Heart left ventricle (tissue), 16 donors: ENCODE measurements at regions not wholly inside any gene's neighbourhood (a gene's known extent, or its start where the extent isn't known, plus 50 kb on each side); places are given as distances from the start of the nearest gene placed in this dataset.

Source experiments
- ATAC-seq, 4 donors: fragments of 200-7000 bp; cut with Tn5 transposase; one replicate each; pipeline ENCODE4 v1.9.1; 2020 to 2022; ENCODE audit warnings: moderate library complexity in 4 of 4, mild to moderate bottlenecking in 3 of 4, moderate number of reproducible peaks in 1 of 4
- DNase-seq, 5 donors: peaks; one replicate each; pipeline ENCODE4 v3.0.0-alpha.2; 2020
- H3K27ac ChIP-seq, 12 donors: fragments of 200-600 bp; sonication (generic) in 4 of 12; one replicate each; pipeline versions ENCODE4 v1.5.0 to v1.8.0; 2016 to 2022; ENCODE audit warnings: mild to moderate bottlenecking in 2 of 12
- H3K27me3 ChIP-seq, 9 donors: fragments of 200-600 bp; sonication (generic) in 2 of 9; one replicate each; pipeline versions ENCODE4 v1.5.1 to v1.8.0; 2016 to 2022; ENCODE audit warnings: mild to moderate bottlenecking in 3 of 9
- H3K36me3 ChIP-seq, 9 donors: fragments of 200-600 bp; sonication (generic) in 2 of 9; one replicate each; pipeline versions ENCODE4 v1.5.0 to v1.8.0; 2018 to 2022; ENCODE audit warnings: mild to moderate bottlenecking in 2 of 9
- H3K4me1 ChIP-seq, 12 donors: fragments of 200-600 bp; sonication (generic) in 4 of 12; one replicate each; pipeline versions ENCODE4 v1.5.0 to v1.8.0; 2016 to 2022; ENCODE audit warnings: mild to moderate bottlenecking in 3 of 12
- H3K4me3 ChIP-seq, 12 donors: fragments of 200-600 bp; sonication (generic) in 4 of 12; one replicate each; pipeline versions ENCODE4 v1.5.0 to v1.8.0; 2017 to 2022; ENCODE audit warnings: mild to moderate bottlenecking in 9 of 12, moderate library complexity in 4 of 12
- H3K9me3 ChIP-seq, 12 donors: fragments of 200-600 bp; sonication (generic) in 4 of 12; one replicate each; pipeline versions ENCODE4 v1.5.0 to v1.8.0; 2016 to 2022; ENCODE audit warnings: mild to moderate bottlenecking in 1 of 12
- POLR2A ChIP-seq, 2 donors: fragments of 450-650 bp; IDR thresholded peaks; one replicate each; pipeline ENCODE4 v1.6.1; 2017; ENCODE audit warnings: antibody characterized with exemption in 2 of 2, mild to moderate bottlenecking in 2 of 2, moderate library complexity in 2 of 2
- WGBS, 4 donors: extraction: QIAGEN DNeasy Blood & Tissue Kit in 2 of 4; methylation state at CpG; one replicate each; pipeline versions ENCODE4 v1.1.5 to v1.1.7; 2013 to 2018; 5-methylcytosine and 5-hydroxymethylcytosine counted together
- intact Hi-C, 10 donors: fragments of 100-400 bp; cut with DNase I; formaldehyde crosslinking; loops; one replicate each; pipeline versions ENCODE4 v1.11.1 to v1.14.2; 2022
- TF ChIP-seq, protein P1 (sequence below), 12 donors: fragments of 200-600 bp; sonication (generic) in 4 of 12; IDR thresholded peaks; one replicate each; pipeline versions ENCODE4 v1.5.0 to v1.8.0; 2018 to 2022; ENCODE audit warnings: antibody characterized with exemption in 12 of 12, mild to moderate bottlenecking in 5 of 12
- donor health status: ischemic (EF 13 %, LVEDD 7.1; RV severe dilation, severe dysfunction).
- donor health status: healthy with polysubstance abuse.
- donor health status: DM: no; HTN: yes; CAD: no.
- donor health status: DM: no; HTN: no; CAD: no.
- donor health status: ischemic (EF 25% LVEDD 6.9; RV normal size, moderate dysfunction).
- donor health status: ischemic (EF 25% LVEDD 5.7; RV mildly dilated, moderate dysfunction).
- donor health status: healthy.
- donor health status: DM: yes; HTN: yes; CAD: no.
- donor health status: ischemic (EF 35%, LVEDD 5.7; RV mildly dilated, moderate dysfunction).
- donor health status: nonischemic (EF 11% LVEDD 7.7; RV severe dilation, severe dysfunction).
- donor health status: DM: yes; HTN: yes; CAD: no.
- donor health status: PGD.
- donor health status: ischemic (EF 29% LVEDD 5.4; RV normal size, mild dysfunction).
- donor health status: nonischemic (EF 23%, LVEDD 6.1; RV moderate dilation, normal function).

DNA sequence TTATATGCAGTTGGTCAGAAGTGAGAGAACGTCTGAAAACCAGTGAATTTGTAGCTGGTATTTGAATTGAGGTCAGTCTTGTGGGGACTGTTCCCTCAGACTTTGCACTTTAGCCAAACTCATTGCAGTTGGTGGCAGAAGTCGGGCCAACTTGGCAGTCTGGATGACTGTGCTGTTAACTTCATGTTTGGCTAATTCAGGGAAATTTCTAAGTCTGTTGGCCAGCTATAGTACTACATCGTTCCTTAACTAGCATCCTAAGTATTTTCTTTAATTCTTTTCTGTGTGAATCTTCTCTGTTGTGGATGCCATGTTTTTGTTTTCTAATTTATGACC is 806.8 kb upstream of the GCFC2 start:
- no peaks in the 10 kb centered on the region for H3K4me1 ChIP-seq
- H3K9me3 ChIP-seq: no peaks in the 10 kb centered on the region
- no peak overlapping the region for H3K27ac ChIP-seq
- H3K4me3 ChIP-seq: no peak overlapping the region
- DNase-seq: no peak
- 46 to 76% (median 59%) methylated on average over 3 of the region's 3 CpGs for WGBS, 4 donors
- no peak for TF ChIP-seq POLR2A (IDR thresholded peaks at IDR 0.05)
- TF ChIP-seq, protein P1, sequence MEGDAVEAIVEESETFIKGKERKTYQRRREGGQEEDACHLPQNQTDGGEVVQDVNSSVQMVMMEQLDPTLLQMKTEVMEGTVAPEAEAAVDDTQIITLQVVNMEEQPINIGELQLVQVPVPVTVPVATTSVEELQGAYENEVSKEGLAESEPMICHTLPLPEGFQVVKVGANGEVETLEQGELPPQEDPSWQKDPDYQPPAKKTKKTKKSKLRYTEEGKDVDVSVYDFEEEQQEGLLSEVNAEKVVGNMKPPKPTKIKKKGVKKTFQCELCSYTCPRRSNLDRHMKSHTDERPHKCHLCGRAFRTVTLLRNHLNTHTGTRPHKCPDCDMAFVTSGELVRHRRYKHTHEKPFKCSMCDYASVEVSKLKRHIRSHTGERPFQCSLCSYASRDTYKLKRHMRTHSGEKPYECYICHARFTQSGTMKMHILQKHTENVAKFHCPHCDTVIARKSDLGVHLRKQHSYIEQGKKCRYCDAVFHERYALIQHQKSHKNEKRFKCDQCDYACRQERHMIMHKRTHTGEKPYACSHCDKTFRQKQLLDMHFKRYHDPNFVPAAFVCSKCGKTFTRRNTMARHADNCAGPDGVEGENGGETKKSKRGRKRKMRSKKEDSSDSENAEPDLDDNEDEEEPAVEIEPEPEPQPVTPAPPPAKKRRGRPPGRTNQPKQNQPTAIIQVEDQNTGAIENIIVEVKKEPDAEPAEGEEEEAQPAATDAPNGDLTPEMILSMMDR (IDR thresholded peaks at IDR 0.05): no peak
- H3K27me3 ChIP-seq: no peaks in the 10 kb centered on the region
- intact Hi-C loops: no loop called here
- H3K36me3 ChIP-seq: no peaks in the 10 kb centered on the region
- no peak for ATAC-seq

GRCh38 chr2:76516861-76517573 is 806.3 kb upstream of the GCFC2 start:
- intact Hi-C loops: no loop called here
- no peaks in the 10 kb centered on the region for H3K9me3 ChIP-seq
- no peaks in the 10 kb centered on the region for H3K27me3 ChIP-seq
- TF ChIP-seq POLR2A (IDR thresholded peaks at IDR 0.05): no peak
- TF ChIP-seq, protein P1 (IDR thresholded peaks at IDR 0.05): no peak
- no peak for DNase-seq
- H3K27ac ChIP-seq: no peak overlapping the region
- H3K4me3 ChIP-seq: no peak overlapping the region
- no peak for ATAC-seq
- no peaks in the 10 kb centered on the region for H3K4me1 ChIP-seq
- WGBS, 4 donors: 91 to 94% (median 92%) methylated on average over 1 of the region's 1 CpG
- H3K36me3 ChIP-seq: no peaks in the 10 kb centered on the region

- H3K36me3 ChIP-seq: no peaks in the 10 kb centered on the region
- WGBS, 4 donors: 56 to 83% (median 72%) methylated on average over 4 of the region's 4 CpGs
- no peaks in the 10 kb centered on the region for H3K27me3 ChIP-seq
- TF ChIP-seq, protein P1 (IDR thresholded peaks at IDR 0.05): no peak
- no peak for TF ChIP-seq POLR2A (IDR thresholded peaks at IDR 0.05)
- H3K9me3 ChIP-seq: no peaks in the 10 kb centered on the region
- no peak overlapping the region for H3K4me3 ChIP-seq
- ATAC-seq (no peak), DNase-seq (no peak)
- no peak overlapping the region for H3K27ac ChIP-seq
- intact Hi-C loops: no loop called here
- H3K4me1 ChIP-seq: no peaks in the 10 kb centered on the region
Measured at GRCh38 chr2:76512201-76512820, 801.6 kb upstream of the GCFC2 start.

GRCh38 chr2:76506538-76506937 is 795.8 kb upstream of the GCFC2 start:
- Histone ChIP-seq H3K27ac (no peak overlapping the region), H3K9me3 (no peaks in the 10 kb centered on the region), H3K27me3 (no peaks in the 10 kb centered on the region), H3K4me3 (no peak overlapping the region), H3K36me3 (no peaks in the 10 kb centered on the region), H3K4me1 (no peaks in the 10 kb centered on the region)
- WGBS, 4 donors: 84 to 90% (median 88%) methylated on average over 6 of the region's 6 CpGs
- no peak for DNase-seq
- intact Hi-C loops: no loop called here
- ATAC-seq: no peak
- TF ChIP-seq, protein P1 (IDR thresholded peaks at IDR 0.05): no peak
- TF ChIP-seq POLR2A (IDR thresholded peaks at IDR 0.05): no peak
